Heart left ventricle (tissue), 13 donors: ENCODE measurements at regions not wholly inside any gene's neighbourhood (a gene's known extent, or its start where the extent isn't known, plus 50 kb on each side); places are given as distances from the start of the nearest gene placed in this dataset.

ENCODE experiments used
- CTCF ChIP-seq, 12 donors: fragments of 200-600 bp; sonication (generic) in 4 of 12; IDR thresholded peaks; one replicate each; pipeline versions ENCODE4 v1.5.0 to v1.8.0; 2018 to 2022; ENCODE audit warnings: antibody characterized with exemption in 12 of 12, mild to moderate bottlenecking in 5 of 12
- POLR2A ChIP-seq, 2 donors: fragments of 450-650 bp; IDR thresholded peaks; one replicate each; pipeline ENCODE4 v1.6.1; 2017; ENCODE audit warnings: antibody characterized with exemption in 2 of 2, mild to moderate bottlenecking in 2 of 2, moderate library complexity in 2 of 2
- donor health status: ischemic (EF 13 %, LVEDD 7.1; RV severe dilation, severe dysfunction).
- donor health status: DM: no; HTN: yes; CAD: no.
- donor health status: DM: no; HTN: no; CAD: no.
- donor health status: ischemic (EF 25% LVEDD 6.9; RV normal size, moderate dysfunction).
- donor health status: ischemic (EF 25% LVEDD 5.7; RV mildly dilated, moderate dysfunction).
- donor health status: ischemic (EF 35%, LVEDD 5.7; RV mildly dilated, moderate dysfunction).
- donor health status: nonischemic (EF 11% LVEDD 7.7; RV severe dilation, severe dysfunction).
- donor health status: DM: yes; HTN: yes; CAD: no.
- donor health status: PGD.
- donor health status: ischemic (EF 29% LVEDD 5.4; RV normal size, mild dysfunction).
- donor health status: nonischemic (EF 23%, LVEDD 6.1; RV moderate dilation, normal function).

- TF ChIP-seq CTCF (IDR thresholded peaks at IDR 0.05) (no peak), POLR2A (IDR thresholded peaks at IDR 0.05) (no peak)
Measured at GRCh38 chr4:16416601-16417000, 190.3 kb upstream of the TAPT1 start.
